Ramos (cell line): ENCODE measurements at regions not wholly inside any gene's neighbourhood (a gene's known extent, or its start where the extent isn't known, plus 50 kb on each side); places are given as distances from the start of the nearest gene placed in this dataset.
"Not testable (repeated sequence)": the region's sequence is repeated elsewhere in the genome, so short reads cannot be mapped to it uniquely, and the experiment has no call there.

Source experiments
- in situ Hi-C: fragments of 300-500 bp; cut with MboI; formaldehyde crosslinking; loops from one replicate; pipeline ENCODE4 v1.14.3; 2022; ENCODE audit warnings: low sequenced_read_pairs; ENCODE audit not compliant: unreplicated experiment

- in situ Hi-C loops, result no loop called here
Observed at GRCh38 chr1:182235952-182236650, 155.5 kb downstream of the GLUL start.

DNA sequence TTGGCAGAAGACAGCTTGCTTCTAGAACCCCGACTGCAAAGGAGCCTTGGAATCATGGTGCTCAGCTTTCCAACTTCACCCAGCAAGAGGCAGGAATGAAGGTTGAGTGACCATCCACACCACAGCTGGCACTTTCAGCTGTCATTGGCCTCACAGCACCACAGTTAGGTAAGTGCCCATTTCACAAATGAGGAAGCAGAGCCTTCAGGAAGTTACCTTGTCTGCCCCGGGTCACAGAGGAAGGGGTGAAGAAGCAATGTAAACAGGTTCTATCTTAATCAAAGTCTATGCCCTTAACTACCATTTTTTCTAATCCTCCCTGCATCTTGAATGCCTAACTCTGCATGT, 156.0 kb downstream of the GLUL start:
- in situ Hi-C loops, result no loop called here

DNA sequence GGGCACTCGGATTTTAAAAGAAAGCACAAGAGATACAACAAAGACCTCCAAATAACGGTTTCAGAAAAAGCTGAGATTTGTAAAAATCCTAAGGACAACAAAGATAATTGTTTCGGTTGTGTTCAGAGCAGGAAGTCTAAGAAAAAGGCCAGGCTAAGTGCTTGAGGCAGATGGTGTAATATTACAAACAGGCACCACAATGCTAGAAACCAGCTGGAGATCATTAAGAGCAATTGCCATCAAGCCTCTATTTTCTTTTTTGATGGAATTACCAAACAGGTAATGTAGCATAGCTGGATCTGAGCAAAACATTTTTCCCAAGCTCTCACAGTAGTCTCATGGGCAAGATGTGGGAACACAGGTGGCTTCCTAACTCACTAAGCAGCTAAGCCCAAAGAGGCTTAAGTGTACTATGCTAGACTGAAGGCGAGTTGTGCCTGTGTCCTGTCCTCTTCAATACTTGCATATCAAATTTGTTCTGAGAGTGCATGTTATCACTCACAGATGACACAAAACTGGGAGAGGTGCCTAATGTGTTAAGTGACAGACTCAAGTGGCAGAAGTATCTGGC, 161.6 kb downstream of the GLUL start:
- in situ Hi-C loops, result no loop called here

DNA sequence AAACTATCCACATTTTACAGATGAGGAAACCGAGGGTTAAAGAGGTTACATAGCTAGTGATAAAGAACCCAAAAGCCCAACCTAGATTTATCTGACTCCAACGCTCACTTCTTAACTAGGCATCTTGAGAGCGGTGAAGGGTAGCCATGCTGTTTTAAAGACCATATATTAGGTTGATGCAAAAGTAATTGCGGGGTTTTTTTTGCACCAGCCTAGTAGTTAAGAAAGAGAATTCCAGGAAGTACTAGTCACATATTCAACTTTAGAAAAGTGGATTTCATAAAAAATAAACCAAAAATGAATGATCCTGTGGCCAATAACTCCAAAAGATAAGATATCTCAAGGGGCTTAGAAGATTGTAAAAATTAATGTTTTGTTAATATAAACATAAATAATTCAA, 162.1 kb downstream of the GLUL start:
- in situ Hi-C loops, result no loop called here

GRCh38 chr1:182227864-182228547, 163.6 kb downstream of the GLUL start:
- in situ Hi-C loops, result no loop called here

DNA sequence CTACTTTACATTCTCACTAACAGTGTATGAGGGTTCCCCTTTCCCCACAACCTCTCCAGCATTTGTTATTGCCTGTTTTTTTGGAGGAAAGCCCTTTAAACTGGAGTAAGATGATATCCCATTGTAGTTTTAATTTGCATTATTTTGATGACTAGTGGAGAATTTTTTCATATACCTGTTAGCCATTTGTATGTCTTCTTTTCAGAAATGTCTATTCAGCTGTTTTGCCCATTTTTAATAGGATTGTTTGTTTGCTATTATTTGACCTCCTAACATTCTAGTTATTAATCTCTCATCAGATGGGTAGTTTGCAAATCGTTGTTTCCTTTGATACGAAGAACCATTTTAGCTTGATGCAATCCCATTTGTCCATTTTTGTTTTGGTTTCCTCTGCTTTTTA, 165.0 kb downstream of the GLUL start:
- in situ Hi-C loops, result no loop called here

DNA sequence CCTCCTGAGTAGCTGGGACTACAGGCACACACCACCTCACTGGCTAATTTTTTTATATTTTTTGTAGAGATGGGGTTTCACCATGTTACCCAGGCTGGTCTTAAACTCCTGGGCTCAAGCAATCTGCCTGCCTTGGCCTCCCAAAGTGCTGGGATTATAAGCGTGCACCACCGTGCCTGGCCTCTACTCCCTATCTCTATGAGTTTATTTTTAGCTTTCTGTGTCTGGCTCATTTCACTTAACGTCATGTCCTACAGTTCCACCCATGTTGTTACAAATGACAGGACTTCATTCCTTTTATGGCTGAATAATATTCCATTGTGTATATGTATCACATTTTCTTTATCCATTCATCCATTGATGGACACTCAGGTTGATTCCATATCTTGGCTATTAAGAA, 164.2 kb upstream of the ZNF648 start:
- in situ Hi-C loops, result not testable (repeated sequence)

DNA sequence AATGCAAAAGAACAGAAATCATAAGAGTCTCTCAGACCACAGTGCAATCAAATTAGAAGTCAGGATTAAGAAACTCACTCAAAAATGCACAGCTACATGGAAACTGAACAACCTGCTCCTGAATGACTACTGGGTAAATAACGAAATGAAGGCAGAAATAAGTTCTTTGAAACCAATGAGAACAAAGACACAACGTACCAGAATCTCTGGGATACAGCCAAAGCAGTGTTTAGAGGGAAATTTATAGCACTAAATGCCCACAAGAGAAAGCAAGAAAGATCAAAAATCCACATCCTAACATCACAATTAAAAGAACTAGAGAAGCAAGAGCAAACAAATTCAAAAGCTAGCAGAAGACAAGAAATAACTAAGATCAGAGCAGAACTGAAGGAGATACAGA, 160.5 kb upstream of the ZNF648 start:
- in situ Hi-C loops, result not testable (repeated sequence)

DNA sequence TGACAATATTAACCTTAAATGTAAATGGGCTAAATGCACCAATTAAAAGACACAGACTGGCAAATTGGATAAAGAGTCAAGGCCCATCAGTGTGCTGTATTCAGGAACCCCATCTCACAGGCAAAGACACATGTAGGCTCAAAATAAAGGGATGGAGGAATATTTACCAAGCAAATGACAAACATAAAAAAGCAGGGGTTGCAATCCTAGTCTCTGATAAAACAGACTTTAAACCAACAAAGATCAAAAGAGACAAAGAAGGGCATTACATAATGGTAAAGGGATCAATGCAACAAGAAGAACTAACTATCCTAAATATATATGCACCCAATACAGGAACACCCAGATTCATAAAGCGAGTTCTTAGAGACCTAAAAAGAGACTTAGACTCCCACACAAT, 159.9 kb upstream of the ZNF648 start:
- in situ Hi-C loops, result not testable (repeated sequence)

DNA sequence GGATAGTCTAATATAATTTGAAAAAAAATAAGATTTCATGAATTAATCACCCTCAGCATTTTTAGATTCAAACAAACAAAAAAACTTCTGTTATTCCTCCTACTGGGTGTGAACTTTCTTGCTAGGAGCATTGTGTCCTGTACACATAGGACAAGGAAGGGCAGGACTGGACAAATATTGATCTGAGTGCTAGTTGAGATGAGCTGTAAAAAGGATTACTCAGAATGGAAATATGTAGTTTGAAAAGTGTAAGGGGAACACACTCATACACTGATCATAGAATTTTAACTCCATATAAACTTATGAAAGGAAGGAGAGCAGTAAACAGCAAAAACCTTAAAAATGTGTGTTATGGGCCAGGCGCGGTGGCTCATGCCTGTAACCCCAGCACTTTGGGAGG, 156.5 kb upstream of the ZNF648 start:
- in situ Hi-C loops, result no loop called here

- in situ Hi-C loops, result no loop called here
Observed at GRCh38 chr1:182217071-182217470, 155.6 kb upstream of the ZNF648 start.

DNA sequence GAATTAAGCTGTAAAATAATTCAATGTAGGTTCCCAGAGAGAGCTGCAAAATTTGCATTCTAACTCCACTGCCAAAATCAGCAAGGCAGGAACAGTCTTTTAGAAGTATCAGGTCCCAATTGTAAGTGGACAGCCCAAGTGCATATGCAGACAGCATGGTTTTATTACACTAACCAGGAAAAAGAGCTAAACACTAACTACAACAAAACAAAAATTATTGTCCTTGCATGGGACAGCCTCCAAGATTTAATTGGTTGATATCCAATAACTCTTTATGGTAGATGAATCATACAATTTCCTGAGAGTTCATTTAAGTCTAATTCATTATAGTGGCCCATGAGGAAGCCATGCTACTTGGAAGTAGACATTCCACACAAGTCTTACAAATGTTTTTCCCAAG, 154.3 kb upstream of the ZNF648 start:
- in situ Hi-C loops, result no loop called here

GRCh38 chr1:182213163-182213562, 151.7 kb upstream of the ZNF648 start:
- in situ Hi-C loops, result no loop called here

DNA sequence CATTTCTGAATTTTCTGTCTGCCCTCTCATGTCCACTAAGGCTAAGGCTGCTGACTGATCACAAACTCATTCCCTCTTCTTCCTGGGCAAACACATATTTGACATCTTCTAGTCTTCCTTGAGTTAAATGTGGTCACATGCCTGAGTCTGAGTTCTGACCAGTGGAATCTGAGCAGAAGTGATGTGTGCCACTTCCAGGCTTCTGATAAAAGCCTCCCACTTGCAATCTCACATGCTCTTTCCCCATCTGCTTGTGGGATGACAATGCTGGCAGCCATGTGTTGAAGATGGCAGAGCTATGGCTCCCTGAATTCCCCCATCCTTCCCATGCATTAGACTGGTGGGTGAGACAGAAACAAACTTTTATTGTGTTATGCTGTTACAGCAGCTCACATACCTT, 149.9 kb upstream of the ZNF648 start:
- in situ Hi-C loops, result no loop called here

DNA sequence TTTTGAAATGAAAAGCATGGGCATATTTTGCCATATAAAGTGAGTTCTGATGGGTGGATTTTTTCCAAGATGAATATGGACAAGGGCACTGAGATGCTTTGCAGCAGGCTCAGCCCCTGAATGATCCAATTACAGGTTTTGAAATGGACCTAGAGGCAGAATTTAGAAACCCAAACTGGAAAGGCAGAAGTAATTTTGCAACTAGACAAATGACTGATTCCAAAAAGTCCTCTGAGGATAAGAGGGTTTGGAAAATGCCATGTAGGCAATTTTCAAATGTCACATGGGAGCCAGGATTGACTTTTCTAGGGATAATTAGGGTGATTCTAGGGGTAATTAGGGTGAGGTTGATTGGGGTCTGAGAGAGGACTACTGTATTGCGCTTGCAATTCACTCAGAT, 148.9 kb upstream of the ZNF648 start:
- in situ Hi-C loops, result no loop called here

GRCh38 chr1:182207300-182207699, 145.8 kb upstream of the ZNF648 start:
- in situ Hi-C loops, result no loop called here

DNA sequence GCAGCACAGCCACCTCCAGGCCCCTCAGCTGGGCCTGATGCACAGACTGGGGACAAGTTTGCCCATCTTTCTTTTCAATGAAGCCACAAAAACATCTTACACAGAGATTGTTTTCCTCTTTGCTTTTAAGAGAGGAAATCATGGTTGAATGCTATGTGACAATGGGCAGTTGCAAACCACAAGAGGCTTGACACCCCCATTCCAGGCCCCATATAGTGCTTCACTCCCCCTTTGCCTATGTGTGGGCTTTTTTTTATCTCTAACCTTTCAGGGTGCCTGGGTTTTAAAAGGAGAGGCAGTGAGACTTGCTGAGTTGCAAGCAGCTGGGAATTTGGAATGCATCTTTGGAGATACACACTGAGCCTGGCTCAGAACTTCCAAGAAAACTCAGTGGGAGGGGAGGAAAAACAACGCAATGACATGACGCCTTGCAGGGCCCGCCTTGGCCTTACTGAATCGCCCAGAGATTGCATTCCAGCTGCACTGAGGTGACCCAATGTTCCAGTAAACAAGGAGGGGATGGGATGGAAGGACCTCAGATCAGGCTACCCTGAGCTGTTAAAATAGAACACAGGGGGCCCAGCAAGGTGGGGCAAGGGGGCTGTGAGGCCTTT, 145.2 kb upstream of the ZNF648 start:
- in situ Hi-C loops, result no loop called here

GRCh38 chr1:182205351-182206022, 144.0 kb upstream of the ZNF648 start:
- in situ Hi-C loops, result no loop called here

DNA sequence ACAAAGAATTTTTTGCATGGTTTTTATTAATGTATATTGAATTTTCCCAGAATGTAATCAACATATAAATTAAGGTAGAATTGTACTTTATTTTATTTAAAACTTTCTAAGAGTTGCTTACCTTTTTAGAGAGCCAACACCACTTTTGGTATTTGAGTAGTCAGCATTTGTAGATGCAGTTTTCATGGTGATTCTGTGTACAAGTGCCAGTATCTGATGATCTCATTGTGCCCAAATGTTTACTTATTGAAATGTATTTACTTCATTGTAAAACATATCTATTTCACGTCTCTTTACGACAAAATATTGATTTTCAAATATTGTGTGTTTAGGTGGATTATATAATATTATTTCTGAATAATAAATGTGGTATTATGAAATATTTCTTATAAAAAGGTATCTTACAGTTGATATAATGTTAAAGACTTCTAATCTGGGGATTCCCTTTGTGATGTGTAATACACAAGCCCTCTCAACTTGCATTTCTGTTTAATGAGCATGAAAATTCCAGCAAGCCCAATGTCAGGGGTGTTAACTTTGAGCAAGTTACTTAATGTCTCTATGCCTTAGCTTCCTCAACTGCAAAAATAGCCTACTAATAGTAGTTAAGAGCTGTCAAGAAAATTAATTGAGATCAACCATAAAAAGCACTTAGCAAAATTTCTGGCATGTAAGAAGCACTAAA, 141.8 kb upstream of the ZNF648 start:
- in situ Hi-C loops, result no loop called here

DNA sequence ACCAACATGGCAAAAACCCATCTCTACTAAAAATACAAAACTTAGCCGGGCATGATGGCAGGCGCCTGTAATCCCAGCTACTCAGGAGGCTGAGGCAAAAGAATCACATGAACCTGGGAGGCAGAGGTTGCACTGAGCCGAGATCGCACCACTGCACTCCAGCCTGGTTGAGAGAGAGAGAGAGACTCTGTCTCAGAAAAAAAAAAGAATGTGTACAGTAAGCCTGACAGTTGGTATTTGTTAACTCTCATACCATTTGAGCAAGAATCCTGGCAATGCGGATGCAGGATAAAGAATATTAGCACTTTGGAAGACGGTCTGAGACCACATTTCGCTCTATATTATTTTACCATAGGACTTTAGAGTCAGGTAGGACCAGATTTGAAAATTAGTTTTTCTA, 140.0 kb upstream of the ZNF648 start:
- in situ Hi-C loops, result not testable (repeated sequence)
